Endometrial microvascular endothelial cells (primary cell): ENCODE measurements at regions not wholly inside any gene's neighbourhood (a gene's known extent, or its start where the extent isn't known, plus 50 kb on each side); places are given as distances from the start of the nearest gene placed in this dataset.

ENCODE experiments used
- in situ Hi-C: cut with HindIII; loops from 2 replicates; pipeline ENCODE4 v1.10.0; 2017; ENCODE audit warnings: low sequenced_read_pairs, low pct_unique_long_range_greater_than_20kb; ENCODE audit errors: inconsistent ontology term

DNA sequence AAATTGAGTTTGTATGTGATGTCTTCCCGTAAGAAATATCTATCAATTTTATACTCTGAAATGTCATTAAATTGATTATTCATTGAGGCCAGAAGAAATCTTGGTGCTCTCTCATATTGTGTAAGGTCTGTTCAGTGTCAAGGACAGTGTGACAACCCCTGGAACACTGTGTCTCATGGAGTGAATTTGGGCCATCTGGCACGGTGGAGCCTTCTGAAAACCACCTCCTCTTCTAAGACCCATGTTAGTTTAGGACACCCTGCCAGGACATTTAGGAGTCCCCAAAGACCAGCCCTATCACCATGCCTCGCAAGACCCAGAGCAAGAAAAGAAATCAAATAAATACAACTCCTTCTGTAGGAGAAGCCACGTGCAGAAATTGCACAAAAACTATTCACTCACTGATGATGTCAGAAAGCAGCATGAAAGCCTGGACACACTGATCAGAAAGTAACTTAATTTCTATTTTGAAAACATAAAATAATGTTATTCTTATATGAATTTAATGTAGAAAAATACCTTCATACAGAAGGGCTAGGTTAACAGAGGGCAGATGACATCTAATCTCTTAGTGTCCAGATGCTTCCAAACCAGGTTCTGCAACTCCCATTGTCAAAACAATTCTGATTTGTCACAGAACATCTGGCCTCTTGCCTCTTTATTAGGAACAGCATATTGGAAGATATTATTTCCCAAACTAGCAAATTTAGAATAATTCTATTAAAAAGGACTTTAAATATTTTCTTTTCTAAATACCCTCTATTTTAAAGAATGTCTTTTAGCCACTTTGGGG is 298.8 kb downstream of the NR2F1-AS1 start:
- in situ Hi-C loops = no loop called here

DNA sequence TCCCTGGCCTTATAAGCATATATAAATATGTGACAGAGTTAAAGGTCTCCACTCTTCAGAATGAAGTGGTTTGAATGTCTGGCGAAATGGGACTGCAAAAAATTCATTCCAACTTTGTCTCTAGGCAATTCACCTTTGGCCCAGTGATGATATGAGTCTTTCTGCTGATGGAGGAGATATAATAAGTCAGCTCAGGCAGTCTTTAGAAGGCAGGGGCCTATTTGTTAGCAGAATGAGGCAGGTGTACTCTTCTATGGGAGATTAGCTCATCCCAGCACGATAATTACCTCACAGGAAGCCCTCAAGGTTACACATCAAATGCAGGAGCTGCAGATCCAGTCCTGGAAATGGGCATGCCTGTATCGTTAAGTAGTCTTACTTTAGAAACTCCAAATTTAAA is 300.5 kb downstream of the NR2F1-AS1 start:
- in situ Hi-C loops = no loop called here

DNA sequence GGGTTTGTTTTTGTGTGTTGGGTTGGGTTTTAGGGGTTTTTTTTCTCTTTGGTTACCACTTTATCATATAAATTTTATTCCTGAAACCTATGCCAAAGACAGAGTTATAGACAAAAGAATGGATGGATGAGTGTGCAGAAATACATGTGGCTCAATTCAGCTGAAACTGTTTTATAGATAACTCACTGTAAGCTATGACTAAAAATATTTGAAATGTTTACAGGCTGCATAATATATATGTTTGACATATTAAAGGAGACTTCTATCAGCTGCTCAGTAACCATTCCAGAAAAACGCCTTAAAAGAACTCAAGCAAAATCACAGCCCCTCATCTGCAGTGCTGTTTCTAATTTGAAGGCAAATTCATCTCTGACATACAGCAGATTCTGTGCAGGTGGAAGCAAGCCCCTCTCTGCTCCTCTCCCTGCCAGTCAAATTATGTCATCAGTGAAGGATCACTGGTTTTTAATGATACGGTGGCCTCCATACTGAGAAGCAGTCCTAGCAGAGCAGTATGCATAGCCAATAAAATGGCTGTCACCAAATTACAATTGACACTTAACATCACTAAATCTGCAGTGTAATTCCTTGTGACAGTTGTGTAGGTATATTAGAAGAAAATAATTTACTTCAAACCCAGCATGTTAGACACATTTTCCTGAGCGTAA is 301.6 kb downstream of the NR2F1-AS1 start:
- in situ Hi-C loops = no loop called here

DNA sequence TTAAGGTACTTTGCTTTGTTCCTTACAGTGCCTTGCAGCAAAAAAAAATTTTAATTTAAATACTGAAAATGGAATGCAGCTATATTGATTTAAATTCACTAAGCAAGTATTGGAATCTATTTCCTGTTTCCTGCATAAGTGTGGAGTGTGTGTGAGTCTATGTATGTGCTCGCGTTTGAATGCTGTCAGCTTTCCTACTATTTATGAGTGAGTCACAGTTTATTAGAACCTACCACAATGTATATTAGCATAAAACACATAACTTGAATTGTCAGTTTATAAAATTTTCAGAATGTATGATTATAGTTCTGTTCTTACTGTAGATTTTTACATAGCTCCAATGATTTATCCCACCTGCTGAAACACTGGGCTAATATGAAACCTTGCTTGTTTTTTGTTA is 302.1 kb downstream of the NR2F1-AS1 start:
- in situ Hi-C loops = no loop called here

DNA sequence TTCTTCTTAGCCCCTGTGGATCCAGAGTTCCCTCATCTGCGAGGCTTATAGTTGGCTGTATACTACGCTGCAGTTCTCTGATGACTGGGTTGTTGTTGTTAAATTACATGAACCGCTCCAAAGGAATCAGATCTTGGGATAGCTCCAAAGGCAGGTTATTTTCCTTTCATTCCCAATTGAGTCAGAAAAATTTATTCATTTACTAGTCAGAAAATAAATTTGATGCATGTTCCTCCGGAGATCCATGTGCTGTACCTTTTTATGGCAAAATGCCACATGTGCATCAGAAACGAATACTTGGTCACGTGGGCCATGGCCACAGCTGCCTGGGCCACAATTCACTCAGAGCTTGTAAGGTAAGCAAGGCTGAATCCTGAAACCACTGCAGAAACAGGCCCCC is 304.0 kb downstream of the NR2F1-AS1 start:
- in situ Hi-C loops = no loop called here

DNA sequence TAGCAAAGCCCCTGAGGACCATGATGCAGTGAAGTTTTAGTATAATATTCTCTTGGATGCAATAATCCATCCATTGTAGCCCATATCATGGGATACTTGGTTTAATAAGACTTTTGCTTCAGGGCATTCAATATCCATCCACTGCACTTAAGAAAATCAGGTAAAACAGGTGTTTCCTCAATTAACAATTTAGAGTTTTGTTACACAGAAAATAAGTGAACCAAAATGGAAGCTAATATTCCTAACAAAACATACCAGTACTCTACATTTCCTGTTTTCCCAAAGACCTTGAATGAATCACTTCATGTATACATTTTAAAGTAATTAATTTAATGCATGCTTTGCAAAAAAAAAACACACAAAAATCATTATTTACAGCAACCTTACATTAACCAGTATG is 305.6 kb downstream of the NR2F1-AS1 start:
- in situ Hi-C loops = no loop called here

DNA sequence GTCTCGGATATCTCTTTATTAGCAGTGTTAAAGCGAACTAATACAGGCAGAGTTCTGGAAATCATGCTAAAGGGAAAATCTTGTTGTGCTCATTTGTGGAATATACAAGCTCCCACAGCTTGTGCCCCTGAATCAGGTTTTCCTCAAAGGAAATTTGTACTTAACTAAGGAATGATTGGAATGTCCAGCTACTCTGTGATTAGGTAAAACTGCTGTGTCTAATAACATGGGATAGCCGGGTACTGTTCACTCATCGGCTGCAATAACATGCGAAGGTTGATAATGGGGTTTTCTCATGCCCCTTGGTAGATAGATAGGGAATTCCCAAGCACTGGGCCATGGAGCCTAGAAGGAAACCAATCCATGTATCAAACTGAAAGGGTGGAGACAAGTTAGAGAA is 306.7 kb downstream of the NR2F1-AS1 start:
- in situ Hi-C loops = no loop called here

DNA sequence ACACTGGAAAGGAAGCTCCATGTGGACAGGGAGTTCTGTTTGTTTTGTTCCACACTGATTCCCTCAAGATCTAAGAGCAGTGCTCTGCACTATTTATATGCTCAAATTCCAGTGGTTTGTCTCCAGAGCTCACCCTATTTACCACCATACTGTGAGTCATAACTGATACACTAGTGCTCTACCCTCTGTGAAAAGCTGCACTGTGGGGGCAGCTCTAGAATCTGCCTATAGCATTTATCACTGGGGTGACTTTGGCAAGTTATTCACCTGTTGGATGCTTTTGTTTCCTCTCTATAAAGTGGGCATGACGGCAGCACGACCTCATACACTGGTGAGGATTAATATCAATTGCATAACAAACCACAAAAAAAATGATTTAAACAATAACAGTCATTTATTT is 307.8 kb downstream of the NR2F1-AS1 start:
- in situ Hi-C loops = no loop called here

DNA sequence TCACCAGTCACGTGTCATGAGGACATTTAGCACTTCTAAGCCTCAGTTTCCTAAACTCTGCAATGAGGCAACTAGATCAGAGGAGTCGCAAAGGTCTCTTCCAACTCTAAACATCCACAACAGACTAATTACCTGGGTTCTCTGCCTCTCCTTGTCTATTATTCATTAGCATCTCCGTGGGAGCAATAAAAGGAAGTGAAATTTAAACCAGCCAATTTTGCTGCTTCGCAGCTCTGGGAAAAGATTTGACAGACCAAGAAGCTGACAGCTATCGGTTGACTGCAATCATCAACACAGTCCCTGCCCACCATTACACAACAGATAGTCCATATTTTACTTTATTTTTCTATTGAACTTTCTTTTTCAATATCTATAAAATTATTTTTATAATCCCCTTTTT is 308.9 kb downstream of the NR2F1-AS1 start:
- in situ Hi-C loops = no loop called here

DNA sequence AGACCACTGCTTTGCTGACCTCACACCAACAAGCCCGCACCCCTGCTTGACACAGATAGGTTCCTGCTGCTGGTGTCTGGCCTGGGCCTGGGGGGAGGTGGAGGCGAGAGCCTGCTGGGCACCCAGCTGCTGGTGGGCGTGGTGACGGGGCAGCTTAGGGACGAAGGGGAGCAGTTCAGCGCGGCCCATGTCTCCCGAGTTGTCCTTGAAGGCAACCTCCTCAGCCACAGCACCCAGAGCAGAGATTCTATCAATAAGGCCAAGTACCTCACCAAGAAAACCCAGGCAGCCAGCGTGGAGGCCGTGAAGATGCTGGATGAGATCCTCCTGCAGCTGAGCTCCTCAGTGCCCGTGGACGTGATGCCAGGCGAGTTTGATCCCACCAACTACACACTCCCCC is 313.3 kb downstream of the NR2F1-AS1 start:
- in situ Hi-C loops = no loop called here

DNA sequence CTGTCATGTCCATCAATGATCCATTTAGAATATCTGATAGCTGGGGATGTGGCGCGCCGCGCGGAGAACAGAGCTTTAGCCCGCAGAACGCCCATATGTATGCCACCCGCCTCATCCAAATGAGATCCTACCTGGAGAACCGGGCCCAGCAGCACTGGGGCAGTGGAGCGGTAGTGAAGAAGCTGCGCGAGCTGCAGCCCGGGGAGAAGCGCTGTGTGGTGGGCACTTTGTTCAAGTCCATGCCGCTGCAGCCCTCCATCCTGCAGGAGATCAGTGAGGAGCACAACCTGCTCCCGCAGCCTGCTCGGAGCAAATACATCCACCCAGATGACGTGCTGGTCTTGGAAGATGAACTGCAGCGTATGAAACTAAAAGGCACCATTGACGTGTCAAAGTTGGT is 313.7 kb downstream of the NR2F1-AS1 start:
- in situ Hi-C loops = no loop called here

DNA sequence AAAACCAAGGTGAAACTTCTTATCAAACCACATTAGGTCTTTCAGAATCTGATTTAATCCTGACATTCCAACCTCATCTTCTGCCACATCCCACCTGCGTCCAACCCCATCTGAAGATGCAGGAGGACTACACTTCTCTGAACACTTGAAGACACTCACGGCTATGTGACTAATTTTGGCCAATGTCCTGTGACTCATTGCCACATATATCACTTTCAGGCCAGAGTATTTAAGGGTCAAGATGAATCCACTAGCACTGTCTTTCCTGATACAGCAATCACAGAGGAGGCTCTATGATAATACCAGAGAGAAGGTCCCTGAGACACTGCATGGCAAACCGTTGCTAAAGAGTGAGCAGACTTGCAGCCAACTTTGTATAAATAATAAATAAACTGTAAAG is 323.4 kb downstream of the NR2F1-AS1 start:
- in situ Hi-C loops = no loop called here

DNA sequence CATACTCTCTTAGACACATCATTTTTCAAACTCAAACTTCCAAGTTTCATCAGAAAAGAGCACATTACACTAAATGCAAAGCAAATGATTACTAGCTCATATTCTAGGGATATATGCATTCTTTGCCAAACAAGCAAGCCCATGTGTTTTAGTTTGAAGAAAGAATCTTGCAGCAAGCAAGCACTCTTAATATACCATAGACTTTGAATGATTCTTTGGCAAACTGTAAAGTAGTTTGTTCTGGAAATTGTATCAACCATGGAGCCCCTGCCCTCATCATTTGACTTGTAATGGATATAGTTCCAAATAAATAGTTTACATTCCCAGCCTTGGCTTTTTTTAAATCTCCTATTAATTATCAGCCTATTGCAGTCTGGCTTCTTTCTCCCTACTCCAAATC is 325.2 kb downstream of the NR2F1-AS1 start:
- in situ Hi-C loops = no loop called here

DNA sequence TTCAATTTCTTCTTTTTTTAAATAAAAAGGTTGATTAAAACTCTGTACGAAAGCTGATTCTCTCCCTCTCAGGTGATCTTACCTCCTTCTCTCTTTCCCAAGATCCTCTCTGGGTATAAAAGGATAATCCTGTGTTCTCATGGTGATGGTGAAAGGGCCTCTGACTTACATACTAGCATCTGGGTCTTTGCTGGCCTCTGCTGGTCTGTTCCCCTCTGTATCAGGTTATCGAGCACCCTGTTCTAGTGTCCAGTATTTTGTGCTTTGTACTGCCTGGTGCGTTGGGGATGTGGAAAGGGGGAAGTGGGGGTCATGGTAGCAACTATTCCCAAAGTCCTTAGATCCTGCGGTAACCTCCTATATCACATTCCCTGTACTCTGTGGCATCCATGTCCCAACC is 328.9 kb downstream of the NR2F1-AS1 start:
- in situ Hi-C loops = no loop called here

DNA sequence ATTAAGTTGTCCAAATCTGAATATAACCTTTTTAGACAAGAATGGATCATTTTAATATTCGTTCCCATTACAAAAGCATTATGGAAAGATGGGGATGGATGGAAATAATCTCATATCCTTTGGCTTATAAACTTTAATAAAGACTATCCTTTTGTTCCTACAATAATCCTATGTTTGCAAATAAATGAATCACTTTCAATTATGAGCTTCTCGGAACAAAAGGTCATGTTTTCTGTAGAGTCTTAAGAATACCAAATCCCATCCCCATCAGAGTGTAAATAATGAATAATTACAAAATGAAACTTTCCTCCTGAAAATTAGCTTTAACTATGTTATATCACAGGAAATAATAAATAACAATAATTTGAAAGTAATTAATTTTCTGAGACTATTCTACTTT is 329.7 kb downstream of the NR2F1-AS1 start:
- in situ Hi-C loops = no loop called here

DNA sequence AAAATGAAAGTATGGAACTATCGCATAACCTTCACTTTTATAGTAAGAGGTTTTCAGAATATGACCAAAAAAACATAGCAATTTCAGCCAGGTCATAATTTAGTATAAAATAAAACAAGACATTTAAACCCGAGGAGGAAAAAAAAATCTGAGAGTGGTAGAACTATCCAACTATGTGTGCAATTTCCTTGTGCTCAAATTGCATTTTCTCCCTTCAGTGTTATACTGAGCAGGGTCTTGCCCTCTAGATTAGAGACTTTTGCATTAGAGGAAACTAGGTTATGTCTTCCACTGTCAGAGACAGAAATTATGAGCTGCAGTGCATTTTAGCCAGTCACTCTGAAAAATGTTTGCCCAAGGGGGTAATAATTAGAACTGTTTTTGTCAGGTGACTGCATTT is 330.6 kb downstream of the NR2F1-AS1 start:
- in situ Hi-C loops = no loop called here

DNA sequence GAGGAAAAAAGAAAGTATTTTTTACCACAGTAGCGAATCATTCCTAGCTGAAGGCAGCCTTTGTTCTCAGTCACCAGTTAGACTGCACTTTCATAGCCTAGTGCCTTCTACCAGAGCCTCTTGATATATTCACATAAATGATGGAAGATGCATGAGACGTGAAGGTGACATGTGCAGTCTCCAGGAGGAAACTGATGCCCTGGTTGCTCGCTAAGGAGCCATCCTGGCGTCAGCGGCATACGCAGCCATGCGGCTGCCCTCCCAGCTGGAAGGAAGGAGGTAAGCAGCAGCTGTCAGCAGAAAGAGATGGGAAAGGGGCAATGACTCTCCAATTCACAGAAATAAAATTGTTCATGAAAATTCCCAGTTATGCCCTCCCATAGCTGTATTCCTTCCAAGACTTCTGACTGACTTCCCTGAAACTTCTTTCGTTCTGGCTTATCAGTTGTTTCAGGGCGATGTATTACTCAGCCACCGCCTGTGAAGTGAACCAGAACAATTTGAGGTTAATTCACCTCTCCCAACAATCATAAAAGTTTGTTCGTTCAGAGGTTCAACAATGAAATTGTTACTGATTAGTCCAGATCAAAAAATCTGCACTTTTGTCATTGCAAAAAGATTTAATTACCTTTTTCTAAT is 331.2 kb downstream of the NR2F1-AS1 start:
- in situ Hi-C loops = no loop called here

DNA sequence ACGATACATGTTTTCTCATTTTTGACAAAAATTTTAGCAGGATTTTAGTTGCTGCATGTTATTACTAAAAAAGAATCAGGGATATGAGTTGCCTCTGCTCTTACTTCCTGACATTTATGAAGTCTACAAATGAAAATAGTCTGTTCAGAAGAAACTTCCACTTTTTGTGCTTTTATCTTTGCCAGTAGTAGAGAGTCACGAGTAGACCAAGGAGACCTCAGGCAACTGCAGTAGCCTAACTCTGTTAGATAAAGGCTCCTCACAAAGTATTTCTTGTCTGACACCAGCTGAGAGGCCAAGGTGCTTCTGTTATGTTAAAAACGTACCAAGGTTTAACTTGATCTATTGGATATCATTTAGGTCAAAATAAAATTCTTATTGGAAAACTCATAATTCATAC is 333.9 kb downstream of the NR2F1-AS1 start:
- in situ Hi-C loops = no loop called here

DNA sequence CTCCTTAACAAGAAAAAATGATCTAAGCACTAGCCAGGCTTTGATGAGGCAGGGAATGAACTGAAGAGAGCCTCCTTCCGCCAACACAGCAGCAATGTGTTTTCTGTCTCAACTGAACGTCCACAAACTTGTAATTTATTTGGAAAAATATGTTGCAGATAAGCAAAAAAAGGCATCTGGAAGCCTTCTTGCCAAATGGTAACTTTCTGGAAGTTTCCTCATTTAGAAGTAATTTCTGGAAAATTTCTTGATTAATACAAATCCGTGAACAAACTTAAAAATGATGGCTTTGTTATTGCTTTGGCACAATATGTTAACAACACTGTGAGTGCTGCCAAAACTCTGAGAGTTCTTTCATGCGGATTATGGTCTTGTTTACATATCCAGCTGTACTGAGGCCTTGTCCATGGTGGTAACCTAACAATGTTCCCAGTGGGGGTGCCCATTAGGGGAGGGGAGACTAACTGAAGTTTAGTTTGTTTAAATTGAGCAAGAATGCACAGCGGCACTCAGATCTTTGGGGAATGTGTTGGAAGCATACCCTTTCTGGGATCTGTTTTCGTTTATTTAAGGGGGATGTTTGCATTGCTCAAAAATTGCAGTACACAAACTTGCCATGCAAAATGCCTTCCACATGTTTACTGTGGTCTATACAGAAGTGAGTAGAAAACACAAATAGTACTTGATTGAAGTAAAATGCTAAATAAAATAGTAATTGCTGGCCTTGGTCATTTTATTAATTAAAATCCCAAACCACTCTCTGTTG is 334.7 kb downstream of the NR2F1-AS1 start:
- in situ Hi-C loops = no loop called here

DNA sequence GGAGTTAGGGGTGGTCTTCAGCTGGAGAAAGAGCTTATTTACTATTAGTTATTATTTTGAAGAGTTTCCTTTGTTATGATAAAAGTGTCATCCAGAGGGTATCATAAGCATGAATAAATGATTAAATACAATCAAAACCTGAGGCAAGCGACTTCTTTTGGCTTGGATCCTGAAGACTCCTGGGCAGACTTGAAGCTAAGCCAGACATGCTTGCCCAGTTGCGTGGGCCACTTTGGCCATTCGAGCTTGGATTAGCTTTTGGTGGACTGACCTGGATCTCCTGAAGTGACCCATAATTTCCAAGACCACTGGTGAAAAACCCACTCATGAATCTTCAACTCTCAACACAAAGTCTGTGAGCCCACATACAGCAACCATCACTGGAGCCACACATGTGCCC is 335.8 kb downstream of the NR2F1-AS1 start:
- in situ Hi-C loops = no loop called here
